Heart left ventricle (tissue), 16 donors: ENCODE measurements at regions not wholly inside any gene's neighbourhood (a gene's known extent, or its start where the extent isn't known, plus 50 kb on each side); places are given as distances from the start of the nearest gene placed in this dataset.

Experiments used
- ATAC-seq, 4 donors: fragments of 200-7000 bp; cut with Tn5 transposase; one replicate each; pipeline ENCODE4 v1.9.1; 2020 to 2022; ENCODE audit warnings: moderate library complexity in 4 of 4, mild to moderate bottlenecking in 3 of 4, moderate number of reproducible peaks in 1 of 4
- DNase-seq, 5 donors: peaks; one replicate each; pipeline ENCODE4 v3.0.0-alpha.2; 2020
- H3K27ac ChIP-seq, 12 donors: fragments of 200-600 bp; sonication (generic) in 4 of 12; one replicate each; pipeline versions ENCODE4 v1.5.0 to v1.8.0; 2016 to 2022; ENCODE audit warnings: mild to moderate bottlenecking in 2 of 12
- H3K27me3 ChIP-seq, 9 donors: fragments of 200-600 bp; sonication (generic) in 2 of 9; one replicate each; pipeline versions ENCODE4 v1.5.1 to v1.8.0; 2016 to 2022; ENCODE audit warnings: mild to moderate bottlenecking in 3 of 9
- H3K36me3 ChIP-seq, 9 donors: fragments of 200-600 bp; sonication (generic) in 2 of 9; one replicate each; pipeline versions ENCODE4 v1.5.0 to v1.8.0; 2018 to 2022; ENCODE audit warnings: mild to moderate bottlenecking in 2 of 9
- H3K4me1 ChIP-seq, 12 donors: fragments of 200-600 bp; sonication (generic) in 4 of 12; one replicate each; pipeline versions ENCODE4 v1.5.0 to v1.8.0; 2016 to 2022; ENCODE audit warnings: mild to moderate bottlenecking in 3 of 12
- H3K4me3 ChIP-seq, 12 donors: fragments of 200-600 bp; sonication (generic) in 4 of 12; one replicate each; pipeline versions ENCODE4 v1.5.0 to v1.8.0; 2017 to 2022; ENCODE audit warnings: mild to moderate bottlenecking in 9 of 12, moderate library complexity in 4 of 12
- H3K9me3 ChIP-seq, 12 donors: fragments of 200-600 bp; sonication (generic) in 4 of 12; one replicate each; pipeline versions ENCODE4 v1.5.0 to v1.8.0; 2016 to 2022; ENCODE audit warnings: mild to moderate bottlenecking in 1 of 12
- CTCF ChIP-seq, 12 donors: fragments of 200-600 bp; sonication (generic) in 4 of 12; IDR thresholded peaks; one replicate each; pipeline versions ENCODE4 v1.5.0 to v1.8.0; 2018 to 2022; ENCODE audit warnings: antibody characterized with exemption in 12 of 12, mild to moderate bottlenecking in 5 of 12
- POLR2A ChIP-seq, 2 donors: fragments of 450-650 bp; IDR thresholded peaks; one replicate each; pipeline ENCODE4 v1.6.1; 2017; ENCODE audit warnings: antibody characterized with exemption in 2 of 2, mild to moderate bottlenecking in 2 of 2, moderate library complexity in 2 of 2
- WGBS, 4 donors: extraction: QIAGEN DNeasy Blood & Tissue Kit in 2 of 4; methylation state at CpG; one replicate each; pipeline versions ENCODE4 v1.1.5 to v1.1.7; 2013 to 2018; 5-methylcytosine and 5-hydroxymethylcytosine counted together
- intact Hi-C, 10 donors: fragments of 100-400 bp; cut with DNase I; formaldehyde crosslinking; loops; one replicate each; pipeline versions ENCODE4 v1.11.1 to v1.14.2; 2022
- donor health status: ischemic (EF 13 %, LVEDD 7.1; RV severe dilation, severe dysfunction).
- donor health status: healthy with polysubstance abuse.
- donor health status: DM: no; HTN: yes; CAD: no.
- donor health status: DM: no; HTN: no; CAD: no.
- donor health status: ischemic (EF 25% LVEDD 6.9; RV normal size, moderate dysfunction).
- donor health status: ischemic (EF 25% LVEDD 5.7; RV mildly dilated, moderate dysfunction).
- donor health status: healthy.
- donor health status: DM: yes; HTN: yes; CAD: no.
- donor health status: ischemic (EF 35%, LVEDD 5.7; RV mildly dilated, moderate dysfunction).
- donor health status: nonischemic (EF 11% LVEDD 7.7; RV severe dilation, severe dysfunction).
- donor health status: DM: yes; HTN: yes; CAD: no.
- donor health status: PGD.
- donor health status: ischemic (EF 29% LVEDD 5.4; RV normal size, mild dysfunction).
- donor health status: nonischemic (EF 23%, LVEDD 6.1; RV moderate dilation, normal function).

- DNase-seq: no peak
- Histone ChIP-seq H3K4me1 (peaks cover 0 to 6% (median 0%) of the 10 kb centered on the region in 12 donors), H3K4me3 (no peak overlapping the region), H3K9me3 (no peaks in the 10 kb centered on the region), H3K27ac (no peak overlapping the region), H3K27me3 (no peaks in the 10 kb centered on the region), H3K36me3 (no peaks in the 10 kb centered on the region)
- intact Hi-C loops: loop anchor here in 1 of 10 donors (10.0 kb wide), 1 partner anchor 120 kb away; the partner anchor contains the start of gene KCNK1
- WGBS, 4 donors: 74 to 84% (median 79%) methylated on average over 7 of the region's 7 CpGs
- no peak for ATAC-seq
- TF ChIP-seq POLR2A (IDR thresholded peaks at IDR 0.05) (no peak), CTCF (IDR thresholded peaks at IDR 0.05) (no peak)
Observed at GRCh38 chr1:233734456-233734855, 120.5 kb downstream of the KCNK1 start.

GRCh38 chr1:233735331-233735730 is 121.4 kb downstream of the KCNK1 start:
- no peaks in the 10 kb centered on the region for H3K36me3 ChIP-seq
- no peak for TF ChIP-seq POLR2A (IDR thresholded peaks at IDR 0.05)
- no peak for TF ChIP-seq CTCF (IDR thresholded peaks at IDR 0.05)
- H3K27me3 ChIP-seq: no peaks in the 10 kb centered on the region
- H3K9me3 ChIP-seq: no peaks in the 10 kb centered on the region
- no peak for DNase-seq
- peaks cover 0 to 6% (median 0%) of the 10 kb centered on the region in 12 donors for H3K4me1 ChIP-seq
- intact Hi-C loops: loop anchor here in 1 of 10 donors (10.0 kb wide), 1 partner anchor 121 kb away; the partner anchor contains the start of gene KCNK1
- WGBS, 4 donors: 85 to 92% (median 90%) methylated on average over 1 of the region's 1 CpG
- no peak for ATAC-seq
- no peak overlapping the region for H3K27ac ChIP-seq
- no peak overlapping the region for H3K4me3 ChIP-seq

GRCh38 chr1:233735847-233736246 is 121.9 kb downstream of the KCNK1 start:
- no peak for ATAC-seq
- intact Hi-C loops: loop anchor here in 1 of 10 donors (10.0 kb wide), 1 partner anchor 121 kb away; the partner anchor contains the start of gene KCNK1

DNA sequence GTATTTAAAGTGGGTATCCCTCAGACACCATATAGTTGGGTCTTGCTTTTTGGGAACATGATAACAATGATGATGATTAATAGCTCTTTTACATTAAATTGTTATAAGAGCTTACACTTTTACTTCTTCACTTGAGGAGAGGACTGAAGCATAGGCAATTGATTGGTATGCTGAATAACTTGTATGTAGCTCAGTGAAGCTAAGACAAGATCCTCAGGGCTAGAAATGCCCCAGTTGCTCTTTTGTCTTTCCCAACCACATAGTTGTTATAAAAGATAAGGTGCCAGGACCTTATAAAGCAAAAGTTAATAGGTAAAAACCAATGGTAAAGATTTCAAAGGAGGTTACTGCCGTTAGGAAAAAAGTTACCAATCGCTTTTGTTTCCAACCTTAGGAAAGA is 123.4 kb downstream of the KCNK1 start:
- ATAC-seq: no peak
- WGBS, 4 donors: 86 to 96% (median 93%) methylated on average over 2 of the region's 2 CpGs
- intact Hi-C loops: loop anchor here in 1 of 10 donors (10.0 kb wide), 1 partner anchor 123 kb away; the partner anchor contains the start of gene KCNK1

More at GRCh38 chr1:233735847-233736246, 121.9 kb downstream of the KCNK1 start:
- WGBS, 4 donors: 65 to 79% (median 72%) methylated on average over 3 of the region's 3 CpGs
- no peaks in the 10 kb centered on the region for H3K27me3 ChIP-seq
- no peaks in the 10 kb centered on the region for H3K36me3 ChIP-seq
- no peak for TF ChIP-seq CTCF (IDR thresholded peaks at IDR 0.05)
- TF ChIP-seq POLR2A (IDR thresholded peaks at IDR 0.05): no peak
- no peak overlapping the region for H3K27ac ChIP-seq
- peaks cover 0 to 6% (median 0%) of the 10 kb centered on the region in 12 donors for H3K4me1 ChIP-seq
- DNase-seq: no peak
- no peaks in the 10 kb centered on the region for H3K9me3 ChIP-seq
- H3K4me3 ChIP-seq: no peak overlapping the region

More for the DNA sequence above, 123.4 kb downstream of the KCNK1 start:
- no peak for DNase-seq
- TF ChIP-seq POLR2A (IDR thresholded peaks at IDR 0.05) (no peak), CTCF (IDR thresholded peaks at IDR 0.05) (no peak)
- H3K36me3 ChIP-seq: no peaks in the 10 kb centered on the region
- H3K27me3 ChIP-seq: no peaks in the 10 kb centered on the region
- H3K9me3 ChIP-seq: no peaks in the 10 kb centered on the region
- no peak overlapping the region for H3K4me3 ChIP-seq
- H3K27ac ChIP-seq: no peak overlapping the region
- peaks cover 0 to 3% (median 0%) of the 10 kb centered on the region in 12 donors for H3K4me1 ChIP-seq
